ENCODE measurements at regions not wholly inside any gene's neighbourhood (a gene's known extent, or its start where the extent isn't known, plus 50 kb on each side); places are given as distances from the start of the nearest gene placed in this dataset.

GRCh38 chr2:195508139-195508455, 148.9 kb upstream of the SLC39A10 start:
- H3K4me3 ChIP-seq: no peak overlapping the region
- ATAC-seq (no peak), DNase-seq (ENCODE audit: low read depth, low spot score) (no peak), FAIRE-seq (no peak)
- H3K27me3 ChIP-seq (replicated peaks in 1 of 2; ENCODE audit: control insufficient read depth in 2 of 2, insufficient read depth in 2 of 2, low read length in 1 of 2): no peaks in the 10 kb centered on the region
- no peak overlapping the region for H3K9ac ChIP-seq (ENCODE audit: control insufficient read depth, insufficient read depth, low read length)
- H3K9me3 ChIP-seq (replicated peaks; ENCODE audit: control insufficient read depth, insufficient read depth, low read length): peaks cover 4% of the 10 kb centered on the region; the same call in 2 of the 3 replicates
- H4K20me1 ChIP-seq (ENCODE audit: control insufficient read depth, insufficient read depth): no peaks in the 10 kb centered on the region
- no peak overlapping the region for H3K4me2 ChIP-seq (ENCODE audit: control insufficient read depth, insufficient read depth)
- WGBS (ENCODE audit: insufficient coverage, insufficient replicate concordance, low lambda C conversion rate, missing lambda C conversion rate): 89% methylated on average over 1 of the region's 1 CpG
- no peak overlapping the region for H2AFZ ChIP-seq (ENCODE audit: control insufficient read depth, low read depth, low read length)
- no peak overlapping the region for H3K27ac ChIP-seq (ENCODE audit: control insufficient read depth, insufficient read depth)
- intact Hi-C loops (cut with micrococcal nuclease; ENCODE audit: unreplicated experiment): loop anchor here (10.0 kb wide), 1 partner anchor 427 kb away; no protein-coding TSS in a partner anchor
- H3K79me2 ChIP-seq (ENCODE audit: control insufficient read depth, insufficient read depth, low read length): no peaks in the 10 kb centered on the region
- no peaks in the 10 kb centered on the region for H3K36me3 ChIP-seq (ENCODE audit: control insufficient read depth in 2 of 2, insufficient read depth in 2 of 2, low read length in 1 of 2)
- RAD21 ChIA-PET (ENCODE audit: unreplicated experiment): interaction anchor here (1.2 to 7.0 kb wide), 4 partner anchors 27 to 152 kb away, joined by 3 to 62 read pairs (median 6); no protein-coding TSS in a partner anchor
- no TSS peak for BruUV-seq (replicated peaks)
- SMC1A ChIA-PET (ENCODE audit: uncharacterized antibody, unreplicated experiment): interaction anchor here (0.6 to 7.7 kb wide), 14 partner anchors 9 to 777 kb away, joined by 3 to 80 read pairs (median 4); no protein-coding TSS in a partner anchor
- no peak for TF ChIP-seq HDAC2 (IDR thresholded peaks at IDR 0.05)
- no peak for TF ChIP-seq MEF2A (IDR thresholded peaks at IDR 0.05; ENCODE audit: insufficient read depth, low read depth, low read length)
- peaks cover 3% of the 10 kb centered on the region; the same call in 1 of the 2 replicates for H3K4me1 ChIP-seq (ENCODE audit: control insufficient read depth, insufficient read depth, low read length)
- POLR2A ChIA-PET: interaction anchor here (0.7 to 1.1 kb wide), 4 partner anchors 26 to 143 kb away, joined by 3 to 4 read pairs (median 4); no protein-coding TSS in a partner anchor
- CTCF ChIA-PET: interaction anchor here (1.3 to 2.5 kb wide), 4 partner anchors 9 to 167 kb away, joined by 4 to 10 read pairs (median 6); no protein-coding TSS in a partner anchor
- in situ Hi-C loops (cut with MboI): loop anchor here (5.0 kb wide), 1 partner anchor 54 kb away; no protein-coding TSS in a partner anchor

GRCh38 chr2:195507447-195508138, 149.4 kb upstream of the SLC39A10 start:
- in situ Hi-C loops (cut with MboI): loop anchor here (5.0 kb wide), 1 partner anchor 55 kb away; no protein-coding TSS in a partner anchor
- Histone ChIP-seq H3K9ac (ENCODE audit: control insufficient read depth, insufficient read depth, low read length) (no peak overlapping the region), H3K79me2 (ENCODE audit: control insufficient read depth, insufficient read depth, low read length) (no peaks in the 10 kb centered on the region), H3K36me3 (ENCODE audit: control insufficient read depth in 2 of 2, insufficient read depth in 2 of 2, low read length in 1 of 2) (no peaks in the 10 kb centered on the region), H3K4me1 (ENCODE audit: control insufficient read depth, insufficient read depth, low read length) (peaks cover 3% of the 10 kb centered on the region; the same call in 1 of the 2 replicates), H3K27ac (ENCODE audit: control insufficient read depth, insufficient read depth) (no peak overlapping the region), H3K9me3 (replicated peaks; ENCODE audit: control insufficient read depth, insufficient read depth, low read length) (peaks cover 4% of the 10 kb centered on the region; the same call in 2 of the 3 replicates), H3K4me2 (ENCODE audit: control insufficient read depth, insufficient read depth) (no peak overlapping the region), H3K27me3 (replicated peaks in 1 of 2; ENCODE audit: control insufficient read depth in 2 of 2, insufficient read depth in 2 of 2, low read length in 1 of 2) (no peaks in the 10 kb centered on the region), H3K4me3 (no peak overlapping the region), H4K20me1 (ENCODE audit: control insufficient read depth, insufficient read depth) (no peaks in the 10 kb centered on the region), H2AFZ (ENCODE audit: control insufficient read depth, low read depth, low read length) (no peak overlapping the region)
- no TSS peak for BruUV-seq (replicated peaks)
- POLR2A ChIA-PET: interaction anchor here (1.1 kb wide), 1 partner anchor 27 kb away, joined by 3 read pairs; no protein-coding TSS in a partner anchor
- intact Hi-C loops (cut with micrococcal nuclease; ENCODE audit: unreplicated experiment): loop anchor here (10.0 kb wide), 1 partner anchor 427 kb away; no protein-coding TSS in a partner anchor
- no peak for FAIRE-seq
- ATAC-seq: no peak
- 41% methylated on average over 3 of the region's 3 CpGs for WGBS (ENCODE audit: insufficient coverage, insufficient replicate concordance, low lambda C conversion rate, missing lambda C conversion rate)
- TF ChIP-seq SRF (IDR thresholded peaks at IDR 0.05; ENCODE audit: low read depth in 2 of 2, low read length in 2 of 2) (no peak), GATAD2B (conservative IDR thresholded peaks at IDR 0.05; ENCODE audit: low read depth) (no peak), KLF5 (IDR thresholded peaks at IDR 0.05; ENCODE audit: partially characterized antibody) (no peak), HSF1 (IDR thresholded peaks at IDR 0.05; ENCODE audit: low read depth, low read length) (no peak), STAT1 (conservative IDR thresholded peaks at IDR 0.05) (no peak), USF2 (IDR thresholded peaks at IDR 0.05; ENCODE audit: borderline replicate concordance, low read depth, low read length) (no peak), JUND (IDR thresholded peaks at IDR 0.05; ENCODE audit: low read depth, low read length) (no peak)
- no peak for DNase-seq (ENCODE audit: low read depth, low spot score)
- CTCF ChIA-PET: interaction anchor here (1.0 to 2.5 kb wide), 8 partner anchors 10 to 167 kb away, joined by 3 to 10 read pairs (median 4); no protein-coding TSS in a partner anchor
- RAD21 ChIA-PET (ENCODE audit: unreplicated experiment): interaction anchor here (1.0 to 7.0 kb wide), 6 partner anchors 10 to 152 kb away, joined by 3 to 62 read pairs (median 4); no protein-coding TSS in a partner anchor
- SMC1A ChIA-PET (ENCODE audit: uncharacterized antibody, unreplicated experiment): interaction anchor here (0.6 to 7.7 kb wide), 12 partner anchors 9 to 153 kb away, joined by 3 to 80 read pairs (median 4); no protein-coding TSS in a partner anchor

Data from GM12878 (cell line).